ENCODE measurements at regions not wholly inside any gene's neighbourhood (a gene's known extent, or its start where the extent isn't known, plus 50 kb on each side); places are given as distances from the start of the nearest gene placed in this dataset.
"Not testable (repeated sequence)": the region's sequence is repeated elsewhere in the genome, so short reads cannot be mapped to it uniquely, and the experiment has no call there.

DNA sequence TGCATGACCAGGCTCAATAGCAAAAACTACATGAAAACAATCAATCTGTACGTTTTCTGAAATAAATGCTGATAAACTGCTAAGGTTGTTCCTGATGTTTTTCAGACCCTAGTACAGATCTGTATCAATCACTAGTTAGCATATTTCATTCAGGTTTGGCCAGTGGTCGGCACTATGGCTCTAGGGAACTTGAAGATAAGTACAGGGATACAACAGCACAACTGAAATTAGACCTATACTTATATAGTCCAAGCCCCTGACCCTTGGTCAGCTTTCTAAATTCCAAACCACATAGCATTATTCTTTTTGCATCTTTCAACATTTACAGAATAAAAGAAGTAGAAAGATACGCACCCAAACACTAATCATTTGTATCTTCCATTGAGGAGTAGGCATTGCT lies 142.7 kb downstream of the PLPPR4 start:
- DNase-seq (ENCODE audit: low read depth): no peak
- no peak overlapping the region for H3K4me3 ChIP-seq (ENCODE audit: low read depth, low read length)
- TF ChIP-seq, protein P1, sequence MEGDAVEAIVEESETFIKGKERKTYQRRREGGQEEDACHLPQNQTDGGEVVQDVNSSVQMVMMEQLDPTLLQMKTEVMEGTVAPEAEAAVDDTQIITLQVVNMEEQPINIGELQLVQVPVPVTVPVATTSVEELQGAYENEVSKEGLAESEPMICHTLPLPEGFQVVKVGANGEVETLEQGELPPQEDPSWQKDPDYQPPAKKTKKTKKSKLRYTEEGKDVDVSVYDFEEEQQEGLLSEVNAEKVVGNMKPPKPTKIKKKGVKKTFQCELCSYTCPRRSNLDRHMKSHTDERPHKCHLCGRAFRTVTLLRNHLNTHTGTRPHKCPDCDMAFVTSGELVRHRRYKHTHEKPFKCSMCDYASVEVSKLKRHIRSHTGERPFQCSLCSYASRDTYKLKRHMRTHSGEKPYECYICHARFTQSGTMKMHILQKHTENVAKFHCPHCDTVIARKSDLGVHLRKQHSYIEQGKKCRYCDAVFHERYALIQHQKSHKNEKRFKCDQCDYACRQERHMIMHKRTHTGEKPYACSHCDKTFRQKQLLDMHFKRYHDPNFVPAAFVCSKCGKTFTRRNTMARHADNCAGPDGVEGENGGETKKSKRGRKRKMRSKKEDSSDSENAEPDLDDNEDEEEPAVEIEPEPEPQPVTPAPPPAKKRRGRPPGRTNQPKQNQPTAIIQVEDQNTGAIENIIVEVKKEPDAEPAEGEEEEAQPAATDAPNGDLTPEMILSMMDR (IDR thresholded peaks at IDR 0.05; ENCODE audit: control insufficient read depth, extremely low read depth, insufficient read depth): no peak

DNA sequence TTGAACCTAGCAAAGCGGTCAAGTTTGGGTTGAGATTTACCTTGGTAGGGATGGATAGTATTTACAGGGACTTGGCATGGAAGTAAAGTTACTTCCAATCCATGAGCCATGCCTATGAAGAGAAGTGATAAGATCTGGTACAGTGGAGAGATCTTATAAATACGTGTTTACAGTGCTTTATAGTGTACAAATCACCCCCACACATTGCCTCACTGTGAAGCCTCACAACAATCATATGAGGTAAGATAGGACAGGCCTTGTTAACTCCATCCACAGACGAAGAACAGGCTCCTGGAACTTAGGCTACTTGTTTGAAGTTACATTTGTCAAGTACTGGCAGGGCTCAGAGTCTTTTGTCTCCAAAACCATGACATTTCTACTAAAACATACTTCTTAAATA lies 159.8 kb downstream of the PLPPR4 start:
- no peak overlapping the region for H3K4me3 ChIP-seq (ENCODE audit: low read depth, low read length)
- peak; percentile 88 for DNase-seq (ENCODE audit: low read depth)
- TF ChIP-seq, protein P1 (IDR thresholded peaks at IDR 0.05; ENCODE audit: control insufficient read depth, extremely low read depth, insufficient read depth): no peak

DNA sequence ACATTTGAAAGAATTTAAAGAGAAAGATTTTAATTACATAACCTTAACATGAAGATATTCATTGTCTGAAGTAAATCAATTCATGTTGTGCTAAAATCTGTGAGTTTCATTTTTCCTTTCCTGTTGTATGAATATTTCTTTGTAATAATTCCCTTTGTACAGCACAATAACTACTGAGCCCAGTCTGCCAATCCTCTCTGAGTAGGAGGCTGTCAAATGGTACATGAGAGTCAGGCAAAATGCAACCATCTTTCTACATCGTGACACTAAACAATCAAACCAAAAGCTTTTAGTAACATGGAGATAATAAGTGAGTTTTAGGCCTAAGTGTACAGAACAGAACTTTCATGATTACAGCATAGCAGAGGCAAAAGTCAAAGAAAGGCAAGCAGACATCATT lies 165.5 kb downstream of the PLPPR4 start:
- TF ChIP-seq, protein P1 (IDR thresholded peaks at IDR 0.05; ENCODE audit: control insufficient read depth, extremely low read depth, insufficient read depth): no peak
- no peak for DNase-seq (ENCODE audit: low read depth)
- no peak overlapping the region for H3K4me3 ChIP-seq (ENCODE audit: low read depth, low read length)

DNA sequence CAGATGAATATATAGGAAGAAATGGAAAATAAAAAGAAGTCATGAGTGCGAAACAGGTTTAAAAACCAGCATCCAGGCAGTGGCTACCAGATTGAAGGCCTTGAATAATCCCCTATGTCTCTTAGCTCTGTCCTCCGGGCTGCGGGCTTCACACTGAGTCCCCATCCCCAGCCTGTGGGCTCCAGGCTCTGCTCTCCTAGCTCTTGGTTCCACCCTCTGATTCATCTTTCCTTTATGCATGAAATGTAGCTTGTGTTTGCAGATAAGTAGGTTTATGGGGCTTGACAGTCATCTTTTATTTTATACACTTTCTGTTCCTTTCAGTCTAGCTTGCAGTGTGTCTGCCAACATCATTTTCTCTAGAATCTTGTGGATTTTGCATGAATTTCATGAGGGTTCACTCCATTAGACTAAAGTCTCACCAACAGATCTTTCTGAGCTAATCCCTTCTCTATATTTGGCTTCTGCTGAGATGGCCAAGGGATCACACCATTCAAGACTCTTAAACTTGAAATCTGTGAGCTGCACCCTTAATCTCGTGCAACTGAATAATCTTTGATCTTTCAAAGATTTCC lies 174.5 kb downstream of the PLPPR4 start:
- TF ChIP-seq, protein P1 (IDR thresholded peaks at IDR 0.05; ENCODE audit: control insufficient read depth, extremely low read depth, insufficient read depth): no peak
- no peak for DNase-seq (ENCODE audit: low read depth)
- H3K4me3 ChIP-seq (ENCODE audit: low read depth, low read length): no peak overlapping the region

DNA sequence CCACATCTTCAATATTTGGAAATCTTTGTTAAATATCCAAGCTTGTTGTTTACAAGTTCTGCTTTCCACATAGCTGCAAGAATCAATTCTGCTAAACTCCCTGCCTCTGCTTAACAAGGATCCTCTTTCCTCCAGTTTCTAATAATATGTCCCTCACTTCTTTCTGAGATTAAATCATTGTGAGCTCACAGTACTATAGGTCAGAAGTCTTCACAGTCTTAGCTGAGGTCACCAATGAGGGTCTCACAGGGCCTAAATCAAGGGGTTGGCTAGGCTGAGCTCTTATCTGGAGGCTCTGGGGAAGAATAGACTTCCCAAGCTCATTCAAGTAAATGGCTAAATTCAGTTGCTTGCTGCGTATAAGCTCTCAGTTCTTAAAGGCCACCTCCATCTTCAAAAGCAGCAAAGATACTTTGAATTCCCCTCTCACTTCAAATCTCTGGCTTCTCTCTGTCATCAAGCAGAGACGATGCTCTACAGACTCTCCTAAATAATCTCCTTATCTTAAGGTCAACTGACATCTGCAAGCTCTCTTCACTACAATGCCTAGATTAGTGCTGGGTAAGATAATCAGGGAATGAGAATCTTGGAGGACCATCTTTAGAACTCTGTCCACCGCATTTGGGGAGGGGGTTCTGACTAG lies 175.3 kb downstream of the PLPPR4 start:
- H3K4me3 ChIP-seq (ENCODE audit: low read depth, low read length): no peak overlapping the region
- DNase-seq (ENCODE audit: low read depth): no peak
- TF ChIP-seq, protein P1 (IDR thresholded peaks at IDR 0.05; ENCODE audit: control insufficient read depth, extremely low read depth, insufficient read depth): no peak

DNA sequence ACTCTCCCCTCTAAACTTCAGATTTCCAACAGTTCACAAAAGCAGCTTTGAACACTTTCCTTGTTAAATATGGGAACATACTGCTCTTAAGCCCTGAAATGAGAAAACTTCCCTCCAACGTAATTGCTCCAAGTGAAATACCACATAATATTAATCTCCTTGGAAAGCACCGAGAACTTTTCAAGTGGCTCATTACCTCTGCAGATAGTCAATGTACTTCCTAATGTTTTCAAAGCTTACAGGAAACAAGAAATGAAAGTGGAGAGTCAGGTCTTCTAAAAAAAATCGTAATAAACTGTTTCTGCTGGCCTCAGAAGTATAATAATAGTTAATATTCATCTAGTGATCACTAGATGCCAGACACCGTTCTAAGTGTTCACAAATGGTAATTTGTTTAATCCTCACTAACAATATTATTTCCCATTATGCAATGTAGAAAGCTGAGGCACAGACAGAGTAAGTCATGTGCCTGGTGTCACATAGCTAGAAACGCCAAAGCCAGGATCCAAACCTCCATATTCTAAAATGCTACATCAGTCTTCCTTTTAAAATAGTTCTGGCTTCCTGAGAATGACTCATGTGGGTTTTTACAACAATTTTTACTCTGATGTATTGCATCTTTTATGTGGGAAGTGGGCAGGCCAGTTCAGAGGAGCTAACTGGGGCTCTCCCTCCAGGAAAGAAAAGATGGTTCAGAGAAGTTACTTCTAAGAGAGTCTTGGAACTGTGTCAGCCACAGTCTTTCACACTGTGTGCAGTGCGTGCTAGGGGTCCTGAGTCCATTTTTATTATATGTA lies 177.2 kb downstream of the PLPPR4 start:
- DNase-seq (ENCODE audit: low read depth): no peak
- TF ChIP-seq, protein P1 (IDR thresholded peaks at IDR 0.05; ENCODE audit: control insufficient read depth, extremely low read depth, insufficient read depth): no peak
- H3K4me3 ChIP-seq (ENCODE audit: low read depth, low read length): no peak overlapping the region

DNA sequence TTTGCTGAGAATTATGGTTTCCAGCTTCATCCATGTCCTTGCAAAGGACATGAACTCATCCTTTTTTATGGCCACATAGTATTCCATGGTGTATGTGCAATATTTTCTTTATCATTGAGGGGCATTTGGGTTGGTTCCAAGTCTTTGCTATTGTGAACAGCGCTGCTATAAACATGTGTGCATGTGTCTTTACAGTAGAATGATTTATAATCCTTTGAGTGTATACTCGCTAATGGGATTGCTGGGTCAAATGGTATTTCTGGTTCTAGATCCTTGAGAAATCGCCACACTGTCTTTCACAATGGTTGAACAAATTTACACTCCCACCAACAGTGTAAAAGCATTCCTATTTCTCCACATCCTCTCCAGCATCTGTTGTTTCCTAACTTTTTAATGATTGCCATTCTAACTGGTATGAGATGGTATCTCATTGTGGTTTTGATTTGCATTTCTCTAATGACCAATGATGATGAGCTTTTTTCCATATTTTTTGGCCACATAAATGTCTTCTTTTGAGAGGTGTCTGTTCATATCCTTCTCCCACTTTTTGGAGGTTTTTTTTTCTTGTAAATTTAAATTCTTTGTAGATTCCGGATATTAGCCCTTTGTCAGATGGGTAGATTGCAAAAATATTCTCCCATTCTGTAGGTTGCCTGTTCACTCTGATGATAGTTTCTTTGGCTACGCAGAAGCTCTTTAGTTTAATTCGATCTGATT lies 180.1 kb downstream of the PLPPR4 start:
- not testable (repeated sequence) for DNase-seq (ENCODE audit: low read depth); H3K4me3 ChIP-seq (ENCODE audit: low read depth, low read length)
